Keratinocyte (primary cell): ENCODE measurements at regions not wholly inside any gene's neighbourhood (a gene's known extent, or its start where the extent isn't known, plus 50 kb on each side); places are given as distances from the start of the nearest gene placed in this dataset.
"Not testable (repeated sequence)": the region's sequence is repeated elsewhere in the genome, so short reads cannot be mapped to it uniquely, and the experiment has no call there.

Experiments
- DNase-seq: peaks from one replicate; pipeline ENCODE4 v3.0.0-alpha.2; 2011; ENCODE audit warnings: low read depth, missing footprints, low spot score
- FAIRE-seq: peaks from 2 replicates; lab custom pipeline; 2011; peaks lifted over from hg19 to GRCh38; lab: Jason Lieb, UNC
- H2AFZ ChIP-seq: 2 replicates; pipeline ENCODE4 v1.6.0; 2012; ENCODE audit warnings: low read length, control low read depth, inconsistent platforms; ENCODE audit not compliant: control insufficient read depth
- H3K27ac ChIP-seq: 2 replicates; pipeline ENCODE4 v1.5.1; 2011; ENCODE audit warnings: low read length; ENCODE audit not compliant: control insufficient read depth, insufficient read depth
- H3K27me3 ChIP-seq: 3 replicates; pipeline ENCODE4 v1.6.0; 2011; ENCODE audit warnings: low read length; ENCODE audit not compliant: control insufficient read depth, insufficient read depth; ENCODE audit errors: extremely low read depth
- H3K36me3 ChIP-seq, 2 experiments: 2 replicates in 1 of 2; 3 replicates in 1 of 2; pipeline ENCODE4 v1.5.1; 2011; ENCODE audit warnings: low read length in 2 of 2, mild to moderate bottlenecking in 1 of 2; ENCODE audit not compliant: control insufficient read depth in 2 of 2, insufficient read depth in 2 of 2; ENCODE audit errors: extremely low read depth in 1 of 2
- H3K4me1 ChIP-seq: 3 replicates; pipeline ENCODE4 v1.5.1; 2011; ENCODE audit warnings: low read length; ENCODE audit not compliant: control insufficient read depth, insufficient read depth; ENCODE audit errors: extremely low read depth
- H3K4me2 ChIP-seq: 3 replicates; pipeline ENCODE4 v1.6.0; 2011; ENCODE audit warnings: low read depth, low read length; ENCODE audit not compliant: control insufficient read depth, insufficient read depth; ENCODE audit errors: extremely low read depth
- H3K4me3 ChIP-seq, 3 experiments: fragments of 200-600 bp in 1 of 3; sonication (generic) in 1 of 3; 2 replicates in 2 of 3; 3 replicates in 1 of 3; pipeline ENCODE4 v1.5.1; 2011 to 2016; ENCODE audit warnings: low read length in 3 of 3, mild to moderate bottlenecking in 3 of 3, control low read depth in 2 of 3, inconsistent platforms in 1 of 3, low read depth in 1 of 3, mixed read lengths in 1 of 3, mixed run types in 1 of 3, moderate library complexity in 1 of 3; ENCODE audit not compliant: control insufficient read depth in 2 of 3, insufficient read depth in 2 of 3; ENCODE audit errors: extremely low read depth in 1 of 3
- H3K79me2 ChIP-seq: 2 replicates; pipeline ENCODE4 v1.6.0; 2012; ENCODE audit warnings: low read length; ENCODE audit not compliant: control insufficient read depth, insufficient read depth
- H3K9ac ChIP-seq: 3 replicates; pipeline ENCODE4 v1.6.0; 2011; ENCODE audit warnings: low read length; ENCODE audit not compliant: control insufficient read depth, insufficient read depth; ENCODE audit errors: extremely low read depth
- H3K9me1 ChIP-seq: 3 replicates; pipeline ENCODE4 v1.6.0; 2011; ENCODE audit warnings: low read length; ENCODE audit not compliant: control insufficient read depth, insufficient read depth; ENCODE audit errors: extremely low read depth
- H3K9me3 ChIP-seq: 2 replicates; pipeline ENCODE4 v1.5.1; 2012; ENCODE audit warnings: low read depth, low read length; ENCODE audit not compliant: control insufficient read depth
- H4K20me1 ChIP-seq: 3 replicates; pipeline ENCODE4 v1.6.0; 2011; ENCODE audit warnings: low read length; ENCODE audit not compliant: control insufficient read depth, insufficient read depth; ENCODE audit errors: extremely low read depth
- CTCF ChIP-seq, 3 experiments: IDR thresholded peaks in 1 of 3; conservative IDR thresholded peaks in 1 of 3; optimal IDR thresholded peaks in 1 of 3; 2 replicates in 2 of 3; 3 replicates in 1 of 3; pipeline versions ENCODE3 to v1.5.1; 2011; ENCODE audit warnings: low read length in 3 of 3, mild to moderate bottlenecking in 3 of 3, moderate library complexity in 2 of 3, control low read depth in 1 of 3, inconsistent platforms in 1 of 3; ENCODE audit not compliant: insufficient read depth in 2 of 3; ENCODE audit errors: extremely low read depth in 1 of 3
- EZH2 ChIP-seq: IDR thresholded peaks from one replicate; pipeline ENCODE4 v1.6.1; 2012; ENCODE audit warnings: inconsistent platforms, mild to moderate bottlenecking, low read length, moderate library complexity
- dilution Hi-C: fragments of 300-500 bp; cut with MboI; formaldehyde crosslinking; loops from one replicate; pipeline ENCODE4 v1.7.0; 2020; ENCODE audit warnings: low sequenced_read_pairs; ENCODE audit not compliant: extremely low pct_ligation_motif_present

- DNase-seq = no peak
- H3K4me3 ChIP-seq = no peak overlapping the region
- H2AFZ ChIP-seq = no peak overlapping the region
- no peaks in the 10 kb centered on the region for H3K36me3 ChIP-seq
- H3K79me2 ChIP-seq = no peaks in the 10 kb centered on the region
- H3K4me1 ChIP-seq = no peaks in the 10 kb centered on the region
- TF ChIP-seq EZH2 = no peak
- TF ChIP-seq CTCF (optimal IDR thresholded peaks at IDR 0.05 in 1 of 3, IDR thresholded peaks at IDR 0.05 in 1 of 3, conservative IDR thresholded peaks at IDR 0.05 in 1 of 3; ENCODE audit: extremely low read depth in 1 of 3, insufficient read depth in 2 of 3, low read length in 3 of 3) = no peak
- no peaks in the 10 kb centered on the region for H3K9me3 ChIP-seq
- FAIRE-seq = no peak
- H3K27ac ChIP-seq = no peak overlapping the region
- H3K9ac ChIP-seq = no peak overlapping the region
- H3K4me2 ChIP-seq = no peak overlapping the region
- no peaks in the 10 kb centered on the region for H4K20me1 ChIP-seq
- no peaks in the 10 kb centered on the region for H3K9me1 ChIP-seq
- H3K27me3 ChIP-seq = no peaks in the 10 kb centered on the region
- dilution Hi-C loops = no loop called here
These were observed 318.0 kb upstream of the KCNMB2 start for GRCh38 chr3:178218231-178218630.

DNA sequence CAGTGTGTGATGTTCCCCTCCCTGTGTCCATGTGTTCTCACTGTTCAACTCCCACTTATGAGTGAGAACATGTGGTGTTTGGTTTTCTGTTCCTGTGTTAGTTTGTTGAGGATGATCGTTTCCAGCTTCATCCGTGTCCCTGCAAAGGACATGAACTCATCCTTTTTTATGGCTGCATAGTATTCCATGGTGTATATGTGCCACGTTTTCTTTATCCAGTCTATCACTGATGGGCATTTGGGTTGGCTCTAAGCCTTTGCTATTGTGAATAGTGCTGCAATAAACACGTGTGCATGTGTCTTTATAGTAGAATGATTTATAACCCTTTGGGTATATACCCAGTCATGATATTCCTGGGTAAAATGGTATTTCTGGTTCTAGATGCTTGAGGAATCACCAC lies 316.6 kb upstream of the KCNMB2 start:
- FAIRE-seq, H3K79me2 ChIP-seq, H3K9ac ChIP-seq, H4K20me1 ChIP-seq, H2AFZ ChIP-seq, H3K9me1 ChIP-seq, H3K4me2 ChIP-seq, H3K36me3 ChIP-seq, DNase-seq, H3K4me1 ChIP-seq, H3K27ac ChIP-seq, H3K4me3 ChIP-seq, dilution Hi-C loops, H3K27me3 ChIP-seq, H3K9me3 ChIP-seq: not testable (repeated sequence)

DNA sequence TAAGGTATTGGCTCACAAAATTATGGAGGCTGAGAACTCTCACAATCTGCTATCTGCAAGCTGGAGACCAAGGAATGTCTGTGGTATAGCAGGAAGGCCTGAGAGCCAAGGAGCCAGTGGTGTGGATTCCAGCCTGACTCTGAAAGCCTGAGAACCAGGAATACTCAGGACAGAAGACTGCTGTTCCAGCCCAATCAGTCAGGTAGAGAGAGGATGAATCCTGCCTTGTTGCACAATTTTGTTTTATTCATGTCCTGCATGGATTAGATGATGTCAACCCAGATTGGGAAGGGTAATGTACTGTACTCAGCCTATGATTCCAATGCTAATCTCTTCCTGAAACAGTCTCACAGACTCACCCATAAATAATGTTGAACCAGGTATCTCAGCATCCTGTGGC lies 312.4 kb upstream of the KCNMB2 start:
- Histone ChIP-seq H3K27ac (no peak overlapping the region), H4K20me1 (no peaks in the 10 kb centered on the region), H3K9me3 (no peaks in the 10 kb centered on the region), H3K4me2 (no peak overlapping the region), H3K27me3 (no peaks in the 10 kb centered on the region), H3K4me1 (no peaks in the 10 kb centered on the region), H3K79me2 (no peaks in the 10 kb centered on the region), H2AFZ (no peak overlapping the region), H3K9ac (no peak overlapping the region), H3K9me1 (no peaks in the 10 kb centered on the region), H3K4me3 (no peak overlapping the region), H3K36me3 (no peaks in the 10 kb centered on the region)
- FAIRE-seq (no peak), DNase-seq (no peak)
- dilution Hi-C loops = no loop called here
- TF ChIP-seq EZH2 = no peak
- no peak for TF ChIP-seq CTCF (optimal IDR thresholded peaks at IDR 0.05 in 1 of 3, IDR thresholded peaks at IDR 0.05 in 1 of 3, conservative IDR thresholded peaks at IDR 0.05 in 1 of 3; ENCODE audit: extremely low read depth in 1 of 3, insufficient read depth in 2 of 3, low read length in 3 of 3)
